T-helper 2 cell (primary cell): ENCODE measurements at regions not wholly inside any gene's neighbourhood (a gene's known extent, or its start where the extent isn't known, plus 50 kb on each side); places are given as distances from the start of the nearest gene placed in this dataset.
"Not testable (repeated sequence)": the region's sequence is repeated elsewhere in the genome, so short reads cannot be mapped to it uniquely, and the experiment has no call there.

Experiments used
- DNase-seq, 5 experiments: peaks; one replicate each; pipeline versions ENCODE4 v3.0.0 to v3.0.0-alpha.2; 2012 to 2022

DNA sequence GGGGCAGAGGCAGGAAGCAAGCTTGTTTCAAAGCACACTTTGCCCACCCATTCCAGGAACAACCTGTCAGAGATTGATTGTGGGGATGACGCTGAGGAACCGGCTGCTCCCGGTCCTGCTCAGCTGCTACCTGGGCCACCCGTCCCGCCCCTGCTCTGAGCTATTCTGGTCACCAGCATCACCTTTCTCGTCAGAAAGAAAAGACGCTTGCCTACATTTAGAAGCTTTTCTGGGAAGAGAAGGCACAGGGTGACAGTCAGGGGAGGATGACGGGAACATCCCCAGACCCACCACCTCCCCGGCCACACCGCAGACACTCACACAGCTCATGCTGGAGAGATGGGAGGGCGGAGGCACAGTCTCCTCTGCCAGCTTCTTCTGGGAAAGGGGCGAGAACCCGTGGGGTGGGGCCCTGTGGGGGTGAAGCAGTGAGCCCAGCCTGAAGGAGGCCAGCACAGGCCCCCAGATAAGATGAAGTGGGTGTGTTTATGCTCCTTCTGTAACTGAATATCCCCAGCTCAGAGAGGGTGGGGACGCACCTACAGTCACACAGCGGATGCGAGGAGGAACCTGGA lies 81.8 kb downstream of the CPZ start:
- DNase-seq, result no peak

DNA sequence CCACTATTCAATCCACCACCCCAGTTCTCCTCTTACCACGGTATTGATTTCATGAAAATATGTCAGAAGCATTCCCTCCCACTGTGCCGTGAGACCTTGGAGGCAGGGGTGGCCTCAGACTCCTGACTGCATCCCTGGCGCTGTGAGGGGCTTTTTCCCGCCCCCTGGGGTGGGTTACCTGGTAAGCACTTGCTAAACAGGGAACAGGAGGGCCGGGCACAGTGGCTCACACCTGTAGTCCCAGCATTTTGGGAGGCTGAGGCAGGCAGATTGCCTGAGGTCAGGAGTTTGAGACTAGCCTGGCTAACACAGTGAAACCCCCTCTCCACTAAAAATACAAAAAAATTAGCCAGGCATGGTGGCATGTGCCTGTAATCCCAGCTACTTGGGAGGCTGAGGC lies 80.5 kb downstream of the CPZ start:
- not testable (repeated sequence) for DNase-seq

DNA sequence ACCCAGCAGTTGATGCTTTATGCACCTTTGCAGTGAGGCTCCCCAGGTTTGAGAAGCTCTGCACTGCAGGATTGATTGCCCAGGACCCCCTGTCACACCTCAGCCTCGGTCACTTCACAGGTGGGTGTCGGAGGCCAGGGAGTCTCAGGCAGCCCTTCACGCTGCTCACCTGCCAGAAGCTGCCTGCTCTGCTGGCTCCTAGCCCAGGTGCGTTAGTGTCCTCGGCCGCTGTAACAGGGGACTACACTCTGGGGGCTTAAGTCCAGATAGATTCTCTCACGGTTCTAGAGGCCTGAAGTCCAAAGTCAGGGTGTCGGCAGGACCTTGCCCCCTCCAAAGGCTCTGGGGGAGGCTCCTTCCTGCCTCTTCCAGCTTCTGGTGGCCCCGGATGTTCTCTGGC lies 79.9 kb downstream of the CPZ start:
- no peak for DNase-seq

DNA sequence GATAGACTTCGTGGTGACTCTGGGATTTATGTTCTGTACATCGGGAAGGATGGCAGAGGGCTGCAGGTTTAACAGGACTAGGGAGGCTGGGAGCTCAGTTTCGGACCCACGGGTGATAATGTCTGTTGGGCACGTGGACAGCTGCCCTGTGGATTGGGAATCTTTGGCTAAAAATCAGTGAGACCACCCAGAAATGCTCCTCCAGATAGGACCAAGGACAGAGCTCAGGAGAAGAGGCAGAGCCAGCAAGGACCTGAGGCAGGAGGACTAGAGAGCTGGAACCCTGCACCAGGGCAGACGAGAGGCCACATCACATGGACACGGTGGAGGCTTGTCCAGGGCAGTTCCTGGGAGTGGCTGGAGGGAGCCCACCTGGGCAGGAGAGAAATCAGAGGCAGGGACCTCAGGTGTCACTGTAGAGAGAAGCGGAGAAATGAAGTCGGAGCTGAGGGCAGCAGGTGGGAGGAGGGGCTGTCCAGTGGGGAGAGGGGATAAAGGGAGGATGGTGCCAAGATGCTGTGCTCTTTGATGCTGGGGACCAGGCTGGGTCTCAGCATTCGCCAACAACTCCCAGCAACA lies 79.2 kb downstream of the CPZ start:
- no peak for DNase-seq
